ENCODE measurements at regions not wholly inside any gene's neighbourhood (a gene's known extent, or its start where the extent isn't known, plus 50 kb on each side); places are given as distances from the start of the nearest gene placed in this dataset.

DNA sequence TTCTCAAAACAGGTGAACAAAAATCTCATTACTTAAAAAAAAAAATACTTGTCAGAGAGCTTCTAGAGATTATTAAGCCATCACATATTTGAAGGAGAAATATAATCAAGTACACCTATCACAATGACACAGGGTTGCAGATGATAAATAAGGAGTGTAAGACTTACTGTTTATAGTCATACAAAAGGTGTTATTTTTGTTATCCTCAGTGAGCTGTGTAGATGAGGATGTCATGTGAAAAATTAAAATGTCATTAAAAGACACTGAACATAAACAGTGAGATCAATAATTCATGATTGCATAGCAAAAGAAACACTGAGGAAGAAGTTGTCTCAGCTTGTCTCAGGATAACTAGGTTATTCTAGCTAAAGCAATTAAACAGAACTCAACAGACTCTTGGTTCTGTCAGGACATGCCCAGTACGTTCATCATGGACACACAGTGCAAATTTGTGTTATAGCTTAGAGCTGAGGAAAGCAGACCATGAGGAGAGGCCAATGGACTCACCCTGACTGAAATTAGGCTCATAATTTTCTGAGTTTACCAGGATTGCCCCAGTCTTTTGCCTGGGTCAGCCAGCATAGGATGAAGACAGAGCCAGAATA lies 1162.6 kb upstream of the C9orf72 start:
- WGBS, 3 donors, result 58 to 75% (median 60%) methylated on average over 1 of the region's 1 CpG
- intact Hi-C loops (cut with DNase I), result no loop called here
- TF ChIP-seq POLR2A (IDR thresholded peaks at IDR 0.05) (no peak), EP300 (IDR thresholded peaks at IDR 0.05) (no peak)
- TF ChIP-seq, protein P1, sequence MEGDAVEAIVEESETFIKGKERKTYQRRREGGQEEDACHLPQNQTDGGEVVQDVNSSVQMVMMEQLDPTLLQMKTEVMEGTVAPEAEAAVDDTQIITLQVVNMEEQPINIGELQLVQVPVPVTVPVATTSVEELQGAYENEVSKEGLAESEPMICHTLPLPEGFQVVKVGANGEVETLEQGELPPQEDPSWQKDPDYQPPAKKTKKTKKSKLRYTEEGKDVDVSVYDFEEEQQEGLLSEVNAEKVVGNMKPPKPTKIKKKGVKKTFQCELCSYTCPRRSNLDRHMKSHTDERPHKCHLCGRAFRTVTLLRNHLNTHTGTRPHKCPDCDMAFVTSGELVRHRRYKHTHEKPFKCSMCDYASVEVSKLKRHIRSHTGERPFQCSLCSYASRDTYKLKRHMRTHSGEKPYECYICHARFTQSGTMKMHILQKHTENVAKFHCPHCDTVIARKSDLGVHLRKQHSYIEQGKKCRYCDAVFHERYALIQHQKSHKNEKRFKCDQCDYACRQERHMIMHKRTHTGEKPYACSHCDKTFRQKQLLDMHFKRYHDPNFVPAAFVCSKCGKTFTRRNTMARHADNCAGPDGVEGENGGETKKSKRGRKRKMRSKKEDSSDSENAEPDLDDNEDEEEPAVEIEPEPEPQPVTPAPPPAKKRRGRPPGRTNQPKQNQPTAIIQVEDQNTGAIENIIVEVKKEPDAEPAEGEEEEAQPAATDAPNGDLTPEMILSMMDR (IDR thresholded peaks at IDR 0.05), result no peak
- no peak for DNase-seq
- H3K4me1 ChIP-seq (ENCODE audit: insufficient read depth), result no peaks in the 10 kb centered on the region
- no peaks in the 10 kb centered on the region for H3K27me3 ChIP-seq
- no peaks in the 10 kb centered on the region for H3K36me3 ChIP-seq
- H3K9me3 ChIP-seq, result no peaks in the 10 kb centered on the region
- H3K27ac ChIP-seq, result no peak overlapping the region
- H3K4me3 ChIP-seq, result no peak overlapping the region

- no peaks in the 10 kb centered on the region for H3K4me1 ChIP-seq (ENCODE audit: insufficient read depth)
- H3K9me3 ChIP-seq, result no peaks in the 10 kb centered on the region
- DNase-seq, result no peak
- TF ChIP-seq POLR2A (IDR thresholded peaks at IDR 0.05), result no peak
- TF ChIP-seq EP300 (IDR thresholded peaks at IDR 0.05), result no peak
- TF ChIP-seq, protein P1 (IDR thresholded peaks at IDR 0.05), result no peak
- no peaks in the 10 kb centered on the region for H3K27me3 ChIP-seq
- H3K4me3 ChIP-seq, result no peak overlapping the region
- no peaks in the 10 kb centered on the region for H3K36me3 ChIP-seq
- H3K27ac ChIP-seq, result no peak overlapping the region
- intact Hi-C loops (cut with DNase I), result no loop called here
- 91 to 92% (median 92%) methylated on average over 4 of the region's 4 CpGs for WGBS, 3 donors
Observed at GRCh38 chr9:28741459-28741858, 1168.2 kb upstream of the C9orf72 start.

DNA sequence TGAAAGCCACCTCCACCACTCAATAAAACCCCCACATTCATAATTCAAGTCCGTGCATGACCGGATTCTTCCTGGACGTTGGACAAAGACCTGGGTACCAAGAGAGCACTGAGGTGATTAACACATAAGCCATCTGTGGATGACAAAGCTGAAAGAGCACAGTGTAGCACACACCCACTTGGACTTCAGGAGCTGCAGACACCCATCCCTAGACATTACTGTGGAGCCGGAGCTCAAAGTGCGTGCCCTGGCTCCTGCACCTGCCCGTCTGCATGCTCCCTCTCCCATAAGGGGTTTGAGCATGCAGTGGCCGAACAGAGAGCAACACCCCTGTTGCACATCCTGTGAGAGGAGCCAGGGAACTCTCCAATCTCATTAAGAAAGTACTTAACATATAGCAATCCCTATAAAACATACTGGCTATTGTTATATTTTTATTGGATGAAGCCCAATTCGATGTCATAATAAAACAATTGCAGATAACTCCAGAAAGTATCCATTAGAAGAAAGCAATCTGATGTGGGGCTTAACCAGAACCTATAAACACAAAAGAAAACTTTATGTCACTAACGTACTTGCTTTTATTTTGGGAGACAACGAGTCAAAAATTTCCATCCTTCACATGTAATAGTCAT lies 1174.2 kb upstream of the C9orf72 start:
- no peaks in the 10 kb centered on the region for H3K27me3 ChIP-seq
- DNase-seq, result no peak
- TF ChIP-seq POLR2A (IDR thresholded peaks at IDR 0.05) (no peak), EP300 (IDR thresholded peaks at IDR 0.05) (no peak)
- TF ChIP-seq, protein P1 (IDR thresholded peaks at IDR 0.05), result no peak
- no peaks in the 10 kb centered on the region for H3K4me1 ChIP-seq (ENCODE audit: insufficient read depth)
- no peaks in the 10 kb centered on the region for H3K36me3 ChIP-seq
- H3K9me3 ChIP-seq, result no peaks in the 10 kb centered on the region
- no peak overlapping the region for H3K27ac ChIP-seq
- H3K4me3 ChIP-seq, result no peak overlapping the region
- 56 to 67% (median 66%) methylated on average over 10 of the region's 10 CpGs for WGBS, 3 donors
- intact Hi-C loops (cut with DNase I), result no loop called here

GRCh38 chr9:28750136-28750535 lies 1176.9 kb upstream of the C9orf72 start:
- H3K9me3 ChIP-seq, result no peaks in the 10 kb centered on the region
- no peaks in the 10 kb centered on the region for H3K36me3 ChIP-seq
- no peaks in the 10 kb centered on the region for H3K4me1 ChIP-seq (ENCODE audit: insufficient read depth)
- WGBS, 3 donors, result 39 to 59% (median 48%) methylated on average over 2 of the region's 2 CpGs
- no peak overlapping the region for H3K27ac ChIP-seq
- H3K4me3 ChIP-seq, result no peak overlapping the region
- no peaks in the 10 kb centered on the region for H3K27me3 ChIP-seq
- intact Hi-C loops (cut with DNase I), result no loop called here
- TF ChIP-seq, protein P1 (IDR thresholded peaks at IDR 0.05), result no peak
- TF ChIP-seq POLR2A (IDR thresholded peaks at IDR 0.05) (no peak), EP300 (IDR thresholded peaks at IDR 0.05) (no peak)
- DNase-seq, result no peak

Data from ovary (tissue), 7 donors.